ENCODE measurements at regions not wholly inside any gene's neighbourhood (a gene's known extent, or its start where the extent isn't known, plus 50 kb on each side); places are given as distances from the start of the nearest gene placed in this dataset.

DNA sequence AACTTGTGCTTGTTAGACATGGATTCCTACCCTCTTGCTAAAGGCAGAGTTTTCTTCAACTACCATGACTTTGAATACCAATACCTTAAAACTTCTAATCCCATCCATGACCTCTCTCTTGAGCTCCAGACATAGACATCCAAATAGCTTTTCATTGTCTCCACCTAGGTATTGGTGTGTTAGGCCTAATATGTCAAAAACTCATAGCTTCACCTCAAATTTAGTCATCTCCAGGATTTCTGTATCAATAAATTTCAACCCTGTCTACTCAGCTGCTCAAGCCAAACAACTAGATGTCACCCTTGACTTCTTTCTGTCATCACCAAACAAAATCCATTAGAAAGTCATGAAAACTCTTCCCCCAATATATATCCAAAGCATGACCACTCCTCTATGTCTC is 617.7 kb upstream of the GRIA3 start:
- Histone ChIP-seq H3K4me1 (no peaks in the 10 kb centered on the region), H3K4me3 (no peak overlapping the region), H3K27ac (no peak overlapping the region), H3K36me3 (no peaks in the 10 kb centered on the region), H3K27me3 (no peaks in the 10 kb centered on the region), H3K9me3 (no peaks in the 10 kb centered on the region)
- TF ChIP-seq POLR2A (IDR thresholded peaks at IDR 0.05): no peak
- TF ChIP-seq, protein P1, sequence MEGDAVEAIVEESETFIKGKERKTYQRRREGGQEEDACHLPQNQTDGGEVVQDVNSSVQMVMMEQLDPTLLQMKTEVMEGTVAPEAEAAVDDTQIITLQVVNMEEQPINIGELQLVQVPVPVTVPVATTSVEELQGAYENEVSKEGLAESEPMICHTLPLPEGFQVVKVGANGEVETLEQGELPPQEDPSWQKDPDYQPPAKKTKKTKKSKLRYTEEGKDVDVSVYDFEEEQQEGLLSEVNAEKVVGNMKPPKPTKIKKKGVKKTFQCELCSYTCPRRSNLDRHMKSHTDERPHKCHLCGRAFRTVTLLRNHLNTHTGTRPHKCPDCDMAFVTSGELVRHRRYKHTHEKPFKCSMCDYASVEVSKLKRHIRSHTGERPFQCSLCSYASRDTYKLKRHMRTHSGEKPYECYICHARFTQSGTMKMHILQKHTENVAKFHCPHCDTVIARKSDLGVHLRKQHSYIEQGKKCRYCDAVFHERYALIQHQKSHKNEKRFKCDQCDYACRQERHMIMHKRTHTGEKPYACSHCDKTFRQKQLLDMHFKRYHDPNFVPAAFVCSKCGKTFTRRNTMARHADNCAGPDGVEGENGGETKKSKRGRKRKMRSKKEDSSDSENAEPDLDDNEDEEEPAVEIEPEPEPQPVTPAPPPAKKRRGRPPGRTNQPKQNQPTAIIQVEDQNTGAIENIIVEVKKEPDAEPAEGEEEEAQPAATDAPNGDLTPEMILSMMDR (IDR thresholded peaks at IDR 0.05): no peak
- no peak for TF ChIP-seq EP300 (IDR thresholded peaks at IDR 0.05)
- TF ChIP-seq POLR2AphosphoS5 (IDR thresholded peaks at IDR 0.05): no peak
- no peak for ATAC-seq

DNA sequence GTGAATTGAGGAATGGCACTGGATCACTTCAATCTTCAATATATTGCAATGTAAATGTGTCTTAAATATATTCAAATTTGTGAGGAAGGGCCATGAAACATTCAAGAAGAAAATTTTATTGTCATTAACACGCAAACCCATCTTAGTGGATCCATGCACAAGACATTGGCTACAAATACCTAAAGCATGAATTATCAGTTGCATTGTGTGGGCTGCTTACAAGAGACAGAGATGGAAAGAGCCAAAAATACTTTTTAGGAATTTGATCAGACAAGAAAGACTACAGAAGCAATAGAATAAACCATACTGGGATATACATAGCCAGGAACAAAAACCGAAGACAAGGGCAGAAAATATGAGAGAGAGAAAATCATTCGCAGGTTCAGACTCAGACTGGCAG is 616.2 kb upstream of the GRIA3 start:
- TF ChIP-seq POLR2AphosphoS5 (IDR thresholded peaks at IDR 0.05): no peak
- TF ChIP-seq, protein P1 (IDR thresholded peaks at IDR 0.05): no peak
- no peaks in the 10 kb centered on the region for H3K27me3 ChIP-seq
- ATAC-seq: no peak
- no peaks in the 10 kb centered on the region for H3K4me1 ChIP-seq
- no peaks in the 10 kb centered on the region for H3K36me3 ChIP-seq
- WGBS, 2 donors (ENCODE audit: low coverage in 1 of 2): 63 to 81% methylated on average over 2 to 3 of the region's 3 CpGs
- H3K4me3 ChIP-seq: no peak overlapping the region
- no peaks in the 10 kb centered on the region for H3K9me3 ChIP-seq
- no peak overlapping the region for H3K27ac ChIP-seq

DNA sequence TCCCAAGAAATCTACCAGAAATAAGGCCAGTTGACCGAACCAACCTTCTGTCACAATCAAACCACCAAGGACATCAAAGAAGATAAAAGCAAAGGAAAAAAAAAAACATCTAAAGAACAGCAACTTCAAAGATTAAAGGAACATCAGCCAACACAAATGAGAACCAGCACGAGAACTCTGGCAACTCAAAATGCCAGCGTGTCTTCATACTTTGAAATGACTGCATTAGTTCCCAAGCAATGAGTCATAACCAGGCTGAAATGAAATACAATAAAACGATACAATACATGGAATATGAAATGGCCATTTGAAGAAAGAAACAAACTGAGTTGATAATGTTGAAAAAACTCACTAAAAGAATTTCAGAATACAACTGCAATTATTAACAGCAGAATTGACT is 611.6 kb upstream of the GRIA3 start:
- no peaks in the 10 kb centered on the region for H3K36me3 ChIP-seq
- no peaks in the 10 kb centered on the region for H3K4me1 ChIP-seq
- no peaks in the 10 kb centered on the region for H3K27me3 ChIP-seq
- H3K27ac ChIP-seq: no peak overlapping the region
- no peak overlapping the region for H3K4me3 ChIP-seq
- no peak for ATAC-seq
- 57 to 63% methylated on average over 3 of the region's 4 CpGs for WGBS, 2 donors (ENCODE audit: low coverage in 1 of 2)
- H3K9me3 ChIP-seq: no peaks in the 10 kb centered on the region
- no peak for TF ChIP-seq POLR2A (IDR thresholded peaks at IDR 0.05)
- TF ChIP-seq, protein P1 (IDR thresholded peaks at IDR 0.05): no peak
- no peak for TF ChIP-seq EP300 (IDR thresholded peaks at IDR 0.05)
- TF ChIP-seq POLR2AphosphoS5 (IDR thresholded peaks at IDR 0.05): no peak

DNA sequence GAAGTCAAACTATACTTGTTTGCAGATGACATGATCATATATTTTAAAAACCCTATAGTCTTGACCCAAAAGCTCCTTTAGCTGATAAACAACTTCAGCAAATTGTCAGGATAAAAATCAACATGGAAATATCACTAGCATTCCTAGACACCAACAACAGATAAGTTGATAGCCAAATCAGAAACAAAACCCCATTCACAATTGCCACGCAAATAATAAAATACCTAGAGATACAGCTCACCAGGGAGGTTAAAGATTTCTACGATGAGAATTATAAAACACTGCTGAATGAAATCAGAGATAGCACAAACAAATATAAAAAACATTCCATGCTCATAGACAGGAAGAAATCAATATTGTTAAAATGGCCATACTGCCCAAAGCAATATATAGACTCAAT is 605.0 kb upstream of the GRIA3 start:
- 83 to 86% methylated on average over 2 of the region's 2 CpGs for WGBS, 2 donors (ENCODE audit: low coverage in 1 of 2)
- no peak overlapping the region for H3K27ac ChIP-seq
- H3K9me3 ChIP-seq: no peaks in the 10 kb centered on the region
- H3K4me3 ChIP-seq: no peak overlapping the region
- H3K36me3 ChIP-seq: no peaks in the 10 kb centered on the region
- H3K27me3 ChIP-seq: no peaks in the 10 kb centered on the region
- TF ChIP-seq, protein P1 (IDR thresholded peaks at IDR 0.05): no peak
- TF ChIP-seq POLR2A (IDR thresholded peaks at IDR 0.05) (no peak), POLR2AphosphoS5 (IDR thresholded peaks at IDR 0.05) (no peak), EP300 (IDR thresholded peaks at IDR 0.05) (no peak)
- no peak for ATAC-seq
- no peaks in the 10 kb centered on the region for H3K4me1 ChIP-seq

DNA sequence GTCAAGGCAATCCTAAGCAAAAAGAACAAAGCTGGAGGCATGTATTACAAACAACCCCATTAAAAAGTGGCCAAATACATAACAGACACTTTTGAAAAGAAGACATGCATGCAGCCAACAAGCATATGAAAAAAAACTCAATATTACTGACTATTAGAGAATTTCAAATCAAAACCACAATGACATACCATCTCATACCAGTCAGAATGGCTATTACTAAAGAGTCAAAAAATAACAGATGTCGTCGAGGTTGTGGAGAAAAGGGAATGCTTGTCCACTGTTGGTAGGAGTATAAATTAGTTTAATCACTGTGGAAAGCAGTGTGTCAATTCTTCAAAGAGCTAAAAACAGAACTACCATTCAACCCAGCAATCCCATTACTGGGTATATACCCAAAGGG is 604.6 kb upstream of the GRIA3 start:
- H3K36me3 ChIP-seq: no peaks in the 10 kb centered on the region
- no peaks in the 10 kb centered on the region for H3K27me3 ChIP-seq
- H3K4me3 ChIP-seq: no peak overlapping the region
- TF ChIP-seq POLR2A (IDR thresholded peaks at IDR 0.05): no peak
- TF ChIP-seq, protein P1 (IDR thresholded peaks at IDR 0.05): no peak
- TF ChIP-seq POLR2AphosphoS5 (IDR thresholded peaks at IDR 0.05): no peak
- no peak for TF ChIP-seq EP300 (IDR thresholded peaks at IDR 0.05)
- no peaks in the 10 kb centered on the region for H3K4me1 ChIP-seq
- no peak overlapping the region for H3K27ac ChIP-seq
- no peak for ATAC-seq
- no peaks in the 10 kb centered on the region for H3K9me3 ChIP-seq
- 75% methylated on average over 2 of the region's 2 CpGs; no CpG with 5 or more reads in 1 of the 2 donors for WGBS, 2 donors (ENCODE audit: low coverage in 1 of 2)
